BJ (cell line): ENCODE measurements at regions not wholly inside any gene's neighbourhood (a gene's known extent, or its start where the extent isn't known, plus 50 kb on each side); places are given as distances from the start of the nearest gene placed in this dataset.
"Not testable (repeated sequence)": the region's sequence is repeated elsewhere in the genome, so short reads cannot be mapped to it uniquely, and the experiment has no call there.

Experiments
- CTCF ChIA-PET: fragments of 350-600 bp; formaldehyde crosslinking; extraction: SDS; loops from one replicate; lab custom pipeline; 2021; ENCODE audit warnings: antibody characterized with exemption, inconsistent platforms; lab: Yijun Ruan, JAX
- POLR2A ChIA-PET: fragments of 300-600 bp; sonication (Branson Sonifier 250); formaldehyde crosslinking; extraction: SDS; loops from one replicate; lab custom pipeline; 2021; ENCODE audit warnings: antibody characterized with exemption; lab: Charles Lee
- DNase-seq: peaks from one replicate; pipeline ENCODE4 v3.0.0-alpha.2; 2011; ENCODE audit warnings: low read depth
- H3K27me3 ChIP-seq: 2 replicates; pipeline ENCODE4 v1.6.0; 2011; ENCODE audit warnings: low read length; ENCODE audit not compliant: control insufficient read depth, insufficient read depth
- H3K36me3 ChIP-seq: 2 replicates; pipeline ENCODE4 v1.5.1; 2011; ENCODE audit warnings: low read length; ENCODE audit not compliant: control insufficient read depth, insufficient read depth
- H3K4me3 ChIP-seq: 2 replicates; pipeline ENCODE4 v1.5.1; 2011; ENCODE audit warnings: low read depth, mild to moderate bottlenecking, control low read depth, low read length
- CTCF ChIP-seq: IDR thresholded peaks from 2 replicates; pipeline ENCODE4 v1.5.1; 2011; ENCODE audit warnings: low read depth, mild to moderate bottlenecking, control low read depth, inconsistent platforms, low read length, moderate library complexity; ENCODE audit not compliant: insufficient read depth

- ChIA-PET POLR2A (no interaction called here), CTCF (interaction anchor here (1.1 kb wide), 1 partner anchor 11 kb away, joined by 3 read pairs; no protein-coding TSS in a partner anchor)
- peaks cover 2% of the 10 kb centered on the region; the same call in 1 of the 2 replicates for H3K27me3 ChIP-seq
- no peak for TF ChIP-seq CTCF
- DNase-seq = no peak
- no peak overlapping the region for H3K4me3 ChIP-seq
- no peaks in the 10 kb centered on the region for H3K36me3 ChIP-seq
Measured at GRCh38 chr3:72065872-72066641, 281.1 kb upstream of the PROK2 start.

- no peak for DNase-seq
- CTCF ChIA-PET = interaction anchor here (1.1 kb wide), 1 partner anchor 12 kb away, joined by 3 read pairs; no protein-coding TSS in a partner anchor
- no peak for TF ChIP-seq CTCF
- Histone ChIP-seq H3K27me3 (peaks cover 2% of the 10 kb centered on the region; the same call in 1 of the 2 replicates), H3K36me3 (no peaks in the 10 kb centered on the region), H3K4me3 (no peak overlapping the region)
- POLR2A ChIA-PET = no interaction called here
Measured at GRCh38 chr3:72065236-72065635, 280.3 kb upstream of the PROK2 start.

GRCh38 chr3:72064727-72065126 is 279.8 kb upstream of the PROK2 start:
- H3K4me3 ChIP-seq, H3K36me3 ChIP-seq, CTCF ChIA-PET, H3K27me3 ChIP-seq, DNase-seq, POLR2A ChIA-PET: not testable (repeated sequence)

GRCh38 chr3:72062017-72062416 is 277.1 kb upstream of the PROK2 start:
- no peak for TF ChIP-seq CTCF
- DNase-seq = no peak
- Histone ChIP-seq H3K27me3 (no peaks in the 10 kb centered on the region; the same call in 1 of the 2 replicates), H3K36me3 (no peaks in the 10 kb centered on the region), H3K4me3 (no peak overlapping the region)
- ChIA-PET CTCF (interaction anchor here (0.5 kb wide), 1 partner anchor 18 kb away, joined by 3 read pairs; no protein-coding TSS in a partner anchor), POLR2A (no interaction called here)

- H3K4me3 ChIP-seq = no peak overlapping the region
- no peak for TF ChIP-seq CTCF
- H3K27me3 ChIP-seq = no peaks in the 10 kb centered on the region; the same call in 1 of the 2 replicates
- CTCF ChIA-PET = no interaction called here
- POLR2A ChIA-PET = no interaction called here
- DNase-seq = no peak
- no peaks in the 10 kb centered on the region for H3K36me3 ChIP-seq
Measured at GRCh38 chr3:72060447-72061034, 275.6 kb upstream of the PROK2 start.
